Activated T-cell treated with anti-CD3 and anti-CD28 coated beads, Interleukin-2, amount 50 U/mL, for 24 hours (primary cell): ENCODE measurements at regions not wholly inside any gene's neighbourhood (a gene's known extent, or its start where the extent isn't known, plus 50 kb on each side); places are given as distances from the start of the nearest gene placed in this dataset.

Source experiments
- DNase-seq: peaks from one replicate; pipeline ENCODE4 v3.0.0-alpha.2; 2020
- H3K27ac Mint-ChIP-seq: 2 replicates; pipeline ENCODE4 v1.8.0; 2020; ENCODE audit warnings: mild to moderate bottlenecking, mixed read lengths
- H3K27me3 Mint-ChIP-seq: 2 replicates; pipeline ENCODE4 v1.8.0; 2020; ENCODE audit warnings: mixed read lengths
- H3K36me3 Mint-ChIP-seq: 2 replicates; pipeline ENCODE4 v1.8.0; 2020; ENCODE audit warnings: low read depth, mixed read lengths
- H3K4me1 Mint-ChIP-seq: 2 replicates; pipeline ENCODE4 v1.8.0; 2020; ENCODE audit warnings: low read depth, mixed read lengths
- H3K4me3 Mint-ChIP-seq: 2 replicates; pipeline ENCODE4 v1.8.0; 2020; ENCODE audit warnings: mild to moderate bottlenecking, moderate library complexity, mixed read lengths
- H3K9me3 Mint-ChIP-seq: 2 replicates; pipeline ENCODE4 v1.8.0; 2020; ENCODE audit warnings: mixed read lengths

DNA sequence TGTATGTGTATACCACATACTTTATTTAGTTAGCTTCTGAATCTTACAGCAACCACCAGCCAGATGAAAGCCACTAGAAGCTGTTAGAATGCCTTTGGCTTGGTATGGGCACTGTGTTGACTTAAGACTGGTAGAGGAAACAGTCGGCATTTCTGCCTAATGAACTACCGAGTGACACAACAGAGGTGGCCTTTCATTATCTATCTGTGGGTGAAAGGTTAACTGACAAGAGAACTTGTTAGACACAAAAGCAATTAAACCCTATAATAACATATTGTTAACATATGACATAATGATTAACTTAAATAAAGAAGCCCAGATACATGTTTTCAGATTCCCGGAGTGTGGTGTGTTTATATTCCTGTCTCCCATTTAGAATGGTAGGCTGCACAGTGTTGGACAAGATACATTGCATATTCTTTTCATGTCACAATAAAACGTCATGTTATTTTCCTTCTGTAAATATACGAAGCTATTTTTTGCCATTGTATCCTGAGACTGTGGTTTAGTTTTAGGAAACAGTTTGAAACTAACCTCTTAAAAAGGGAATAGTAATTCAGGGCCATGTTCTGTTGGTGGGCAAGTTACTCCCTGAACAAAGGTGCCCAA lies 181.5 kb downstream of the SLIT2 start:
- Mint-ChIP-seq H3K27me3 (no peaks in the 10 kb centered on the region), H3K9me3 (no peaks in the 10 kb centered on the region), H3K4me1 (no peaks in the 10 kb centered on the region), H3K4me3 (no peak overlapping the region), H3K27ac (no peak overlapping the region), H3K36me3 (no peaks in the 10 kb centered on the region)
- DNase-seq = no peak

DNA sequence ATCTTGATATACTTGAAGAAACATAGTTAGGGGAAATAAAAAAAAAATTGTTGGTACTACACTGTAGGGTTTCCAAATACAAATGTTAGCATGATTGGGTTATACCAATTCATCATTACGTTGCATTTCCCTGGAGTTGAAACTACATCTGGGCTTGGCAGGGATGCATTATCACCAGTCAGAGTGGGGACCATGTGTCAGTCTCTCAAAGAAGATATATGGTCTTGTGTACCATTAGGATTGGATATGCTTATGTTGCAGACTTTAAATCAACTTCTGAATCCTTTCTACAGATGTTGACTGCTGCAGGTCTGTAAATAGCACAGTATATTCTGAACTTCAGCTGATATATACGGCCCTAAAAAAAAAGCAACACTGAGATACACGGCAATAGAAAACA lies 188.5 kb downstream of the SLIT2 start:
- Mint-ChIP-seq H3K4me3 (no peak overlapping the region), H3K27ac (no peak overlapping the region), H3K4me1 (no peaks in the 10 kb centered on the region), H3K27me3 (no peaks in the 10 kb centered on the region), H3K36me3 (no peaks in the 10 kb centered on the region), H3K9me3 (no peaks in the 10 kb centered on the region)
- DNase-seq = no peak

DNA sequence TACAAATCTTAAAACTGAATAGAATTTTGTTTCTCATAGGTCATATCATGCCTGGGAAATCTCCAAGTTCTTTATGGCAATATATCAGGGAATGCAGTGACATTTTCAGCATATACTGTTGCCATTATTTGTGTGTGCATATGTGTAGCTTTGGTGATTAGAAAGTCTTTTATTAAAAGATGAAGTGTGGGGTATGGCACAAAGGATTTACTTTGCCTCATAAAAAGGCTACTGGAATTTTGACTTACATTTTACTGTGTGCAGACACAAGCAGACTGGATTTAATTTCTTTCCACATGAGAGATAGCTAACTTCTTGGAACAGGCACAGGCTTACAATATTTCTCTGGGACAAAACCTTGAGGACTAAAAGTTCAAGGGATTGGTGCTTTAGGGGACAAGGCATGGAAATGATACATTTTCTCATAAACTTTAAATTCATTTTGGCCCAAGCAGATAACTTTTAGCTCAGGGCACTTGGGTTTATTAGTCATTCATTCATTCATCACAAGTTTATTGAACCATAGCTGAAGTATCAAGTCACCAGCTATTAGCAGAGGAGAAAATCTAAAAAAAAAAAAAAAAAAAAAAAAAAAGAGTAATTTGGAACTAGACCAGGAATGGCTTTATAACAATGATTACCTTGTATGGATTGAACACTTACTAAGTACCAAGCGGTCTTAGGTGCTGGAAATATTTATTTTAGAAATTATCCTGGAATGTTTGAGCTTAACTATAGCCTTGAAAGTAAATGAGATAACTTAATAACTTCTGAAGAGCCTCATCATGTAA lies 191.5 kb downstream of the SLIT2 start:
- H3K4me1 Mint-ChIP-seq = no peaks in the 10 kb centered on the region
- no peak overlapping the region for H3K4me3 Mint-ChIP-seq
- DNase-seq = no peak
- H3K27me3 Mint-ChIP-seq = no peaks in the 10 kb centered on the region
- H3K27ac Mint-ChIP-seq = no peak overlapping the region
- H3K36me3 Mint-ChIP-seq = no peaks in the 10 kb centered on the region
- no peaks in the 10 kb centered on the region for H3K9me3 Mint-ChIP-seq

DNA sequence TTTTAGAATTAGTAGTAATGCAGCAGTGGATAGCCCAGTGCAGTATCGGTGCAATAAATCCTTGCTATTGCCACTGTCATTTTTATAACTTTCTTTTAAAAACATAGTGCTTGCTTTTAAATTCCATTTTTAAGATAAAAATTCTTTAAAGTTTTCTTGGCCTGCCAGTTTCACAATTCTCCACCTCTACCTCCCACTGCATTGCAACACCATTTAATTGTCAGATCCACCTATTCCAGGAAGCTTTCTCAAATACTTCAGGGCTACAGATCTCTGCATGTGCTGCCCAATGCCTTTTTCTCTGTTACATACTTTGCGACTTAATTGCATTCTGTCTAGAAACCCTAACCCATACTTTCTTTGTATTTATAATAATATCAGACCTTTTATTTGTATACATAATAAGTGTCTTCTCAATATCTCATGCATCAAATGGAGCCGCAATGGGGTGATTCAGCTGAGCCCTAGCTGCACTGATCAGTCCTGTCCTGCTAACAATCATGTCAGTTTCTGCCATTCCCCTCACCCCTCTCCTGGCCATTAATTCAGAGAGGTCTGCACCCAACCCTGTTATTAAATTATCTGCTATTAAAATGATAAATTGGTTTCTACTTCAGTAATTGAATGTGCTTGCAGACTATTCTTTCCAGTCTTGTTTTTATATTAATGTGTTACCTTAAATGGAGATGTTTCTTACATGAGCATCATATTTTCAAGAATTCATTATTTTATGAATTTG lies 193.1 kb downstream of the SLIT2 start:
- Mint-ChIP-seq H3K4me3 (no peak overlapping the region), H3K27ac (no peak overlapping the region), H3K36me3 (no peaks in the 10 kb centered on the region), H3K4me1 (no peaks in the 10 kb centered on the region), H3K27me3 (no peaks in the 10 kb centered on the region), H3K9me3 (no peaks in the 10 kb centered on the region)
- no peak for DNase-seq

DNA sequence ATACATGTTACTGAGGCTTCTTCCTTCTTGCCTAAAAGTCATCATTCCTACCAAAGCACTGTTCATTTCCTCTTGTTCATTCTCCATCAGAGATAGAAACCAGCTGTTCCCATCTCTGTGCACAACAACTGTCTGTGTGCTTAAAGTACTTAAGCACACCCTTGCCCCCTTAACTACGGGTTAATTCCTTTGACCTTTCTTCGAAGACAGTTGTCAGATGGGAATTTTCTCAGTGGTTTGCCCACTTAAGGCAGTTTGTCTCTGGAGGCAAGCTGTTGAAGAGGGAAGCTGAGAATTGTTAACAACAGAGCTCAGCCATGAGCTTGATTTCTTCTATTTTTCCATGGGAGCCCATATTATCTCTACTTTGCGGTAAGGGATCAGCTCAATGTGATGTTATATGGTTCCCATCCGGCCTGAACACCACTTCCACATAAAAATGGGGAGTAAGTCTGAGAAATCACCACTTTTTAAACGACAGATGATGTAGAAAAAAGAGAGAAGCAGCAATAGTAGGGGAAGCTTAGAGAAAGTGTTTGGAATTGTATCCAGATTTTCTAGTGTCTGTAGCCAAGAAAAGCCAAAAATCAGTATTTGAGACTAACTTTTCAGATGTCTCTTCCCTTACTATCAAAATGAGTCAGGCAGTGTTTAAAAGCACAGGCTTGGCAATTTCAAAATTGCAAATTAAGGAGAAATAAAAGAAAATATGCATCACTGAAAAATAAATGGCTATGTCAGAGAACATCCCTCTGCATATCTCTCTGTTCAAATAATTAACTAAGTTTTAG lies 194.4 kb downstream of the SLIT2 start:
- no peaks in the 10 kb centered on the region for H3K27me3 Mint-ChIP-seq
- no peak overlapping the region for H3K27ac Mint-ChIP-seq
- no peak overlapping the region for H3K4me3 Mint-ChIP-seq
- no peaks in the 10 kb centered on the region for H3K4me1 Mint-ChIP-seq
- no peaks in the 10 kb centered on the region for H3K9me3 Mint-ChIP-seq
- no peak for DNase-seq
- H3K36me3 Mint-ChIP-seq = no peaks in the 10 kb centered on the region

DNA sequence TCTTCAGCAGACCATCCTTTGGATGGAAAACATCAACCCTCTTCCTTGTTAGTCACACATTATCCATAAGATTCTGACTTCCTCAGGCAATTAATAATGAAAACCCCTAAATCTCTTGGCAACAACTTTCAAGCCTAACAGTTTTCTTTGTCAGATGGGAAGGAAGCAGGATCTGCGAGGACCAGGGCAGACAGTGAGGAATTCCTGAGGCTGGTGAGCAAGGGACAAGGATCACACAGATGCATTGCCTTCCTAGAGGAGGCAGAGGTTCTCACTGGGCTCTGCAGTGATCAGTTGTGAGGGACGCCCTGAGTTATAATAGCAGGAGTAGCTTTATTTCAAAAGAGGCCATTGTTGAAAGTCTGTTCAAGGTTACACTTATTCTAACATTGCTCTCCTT lies 195.4 kb downstream of the SLIT2 start:
- H3K4me3 Mint-ChIP-seq = no peak overlapping the region
- no peak for DNase-seq
- no peak overlapping the region for H3K27ac Mint-ChIP-seq
- no peaks in the 10 kb centered on the region for H3K36me3 Mint-ChIP-seq
- H3K27me3 Mint-ChIP-seq = no peaks in the 10 kb centered on the region
- H3K9me3 Mint-ChIP-seq = no peaks in the 10 kb centered on the region
- H3K4me1 Mint-ChIP-seq = no peaks in the 10 kb centered on the region

DNA sequence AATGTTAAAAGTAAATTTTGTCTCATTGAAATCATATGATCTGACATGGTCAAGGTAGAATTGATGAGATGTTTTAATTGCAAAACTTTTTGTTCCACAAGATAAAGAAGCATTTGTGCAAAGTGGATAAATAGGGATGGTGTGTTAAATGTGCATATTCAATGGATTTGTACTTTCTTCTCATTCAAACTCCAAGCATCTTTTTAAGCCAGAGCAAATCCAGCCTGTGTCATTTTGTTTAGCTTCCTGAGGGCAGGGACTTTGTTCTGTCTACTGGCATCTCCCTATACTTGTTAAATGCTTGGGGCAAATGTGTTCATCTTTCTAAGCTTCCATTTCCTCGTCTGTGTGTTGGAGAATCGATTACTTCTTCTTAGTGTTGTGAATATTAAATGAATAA lies 200.3 kb downstream of the SLIT2 start:
- H3K27ac Mint-ChIP-seq = no peak overlapping the region
- no peaks in the 10 kb centered on the region for H3K4me1 Mint-ChIP-seq
- H3K36me3 Mint-ChIP-seq = no peaks in the 10 kb centered on the region
- no peak overlapping the region for H3K4me3 Mint-ChIP-seq
- no peak for DNase-seq
- H3K9me3 Mint-ChIP-seq = no peaks in the 10 kb centered on the region
- H3K27me3 Mint-ChIP-seq = no peaks in the 10 kb centered on the region

DNA sequence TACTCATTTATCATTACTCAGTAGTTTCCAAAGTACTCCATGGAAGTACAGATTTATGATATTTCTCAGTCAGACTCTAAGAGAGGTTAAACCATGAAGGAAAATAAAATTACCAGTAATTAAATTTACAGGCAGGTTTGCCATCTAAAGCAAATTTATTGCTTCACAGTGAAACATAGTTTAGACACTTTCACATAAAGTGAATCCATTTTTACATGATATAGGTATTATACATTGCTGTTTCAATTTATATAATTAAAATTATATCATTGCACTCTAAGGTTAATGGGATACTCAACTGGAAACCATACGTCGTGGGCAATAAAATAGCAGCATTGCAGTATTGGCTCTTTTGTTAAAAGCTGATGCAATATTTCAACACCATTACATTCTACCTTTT lies 202.8 kb downstream of the SLIT2 start:
- Mint-ChIP-seq H3K9me3 (no peaks in the 10 kb centered on the region), H3K4me3 (no peak overlapping the region), H3K4me1 (no peaks in the 10 kb centered on the region), H3K27me3 (no peaks in the 10 kb centered on the region), H3K27ac (no peak overlapping the region), H3K36me3 (no peaks in the 10 kb centered on the region)
- DNase-seq = no peak

DNA sequence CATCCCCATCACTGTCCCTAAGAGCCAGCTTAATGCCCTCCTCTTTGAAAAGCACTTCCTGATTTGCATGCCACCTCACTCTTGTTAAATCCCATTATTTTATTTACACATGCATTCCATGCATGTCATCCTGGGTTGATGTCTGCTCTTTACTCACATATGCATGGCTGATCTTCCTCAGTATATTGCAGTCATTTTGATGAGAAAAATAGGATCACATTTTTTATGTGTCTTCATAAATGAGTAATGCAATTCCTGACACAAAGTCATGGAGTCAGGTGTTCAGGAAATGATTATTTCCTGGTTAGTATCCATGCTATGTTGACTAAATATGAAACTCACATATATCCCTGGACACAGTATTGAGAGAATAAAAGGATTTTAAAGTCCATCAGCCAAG lies 204.7 kb downstream of the SLIT2 start:
- Mint-ChIP-seq H3K27ac (no peak overlapping the region), H3K4me1 (no peaks in the 10 kb centered on the region), H3K4me3 (no peak overlapping the region), H3K36me3 (no peaks in the 10 kb centered on the region), H3K27me3 (no peaks in the 10 kb centered on the region), H3K9me3 (no peaks in the 10 kb centered on the region)
- DNase-seq = no peak

DNA sequence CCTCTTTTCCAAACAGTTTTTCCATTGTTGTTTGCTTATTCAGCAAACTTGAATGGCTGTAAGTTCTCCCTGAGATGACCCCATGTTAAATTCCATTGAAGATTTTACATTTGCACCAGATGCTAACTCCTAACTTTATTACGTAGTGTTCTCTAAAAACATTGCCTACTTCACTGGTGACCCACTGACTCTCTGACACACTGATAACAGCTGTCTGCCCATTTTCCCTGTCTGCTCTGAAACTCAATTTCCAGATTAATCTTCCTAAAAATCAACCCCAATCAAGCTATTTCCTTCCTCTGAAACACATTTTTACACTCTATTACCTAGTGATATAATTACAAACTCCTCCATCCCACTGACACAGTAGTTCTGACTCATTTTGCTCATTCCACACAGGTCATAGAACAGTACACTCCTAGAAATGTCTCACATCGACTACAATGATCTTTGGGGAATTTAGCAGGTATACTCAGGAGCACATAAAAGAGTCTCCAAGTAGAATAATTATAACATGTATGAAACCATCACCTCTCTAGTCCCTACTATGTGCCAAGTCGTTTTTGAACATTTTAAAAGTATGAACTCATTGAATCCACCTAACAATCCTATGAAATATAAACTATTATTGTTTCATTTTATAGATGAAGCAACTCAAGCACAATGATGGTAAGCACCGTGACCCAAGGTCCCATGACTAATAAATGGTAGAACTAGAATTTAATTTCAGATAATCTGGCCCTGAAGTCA lies 210.9 kb downstream of the SLIT2 start:
- Mint-ChIP-seq H3K9me3 (no peaks in the 10 kb centered on the region), H3K27ac (no peak overlapping the region), H3K36me3 (no peaks in the 10 kb centered on the region), H3K4me1 (no peaks in the 10 kb centered on the region), H3K4me3 (no peak overlapping the region), H3K27me3 (no peaks in the 10 kb centered on the region)
- DNase-seq = no peak

DNA sequence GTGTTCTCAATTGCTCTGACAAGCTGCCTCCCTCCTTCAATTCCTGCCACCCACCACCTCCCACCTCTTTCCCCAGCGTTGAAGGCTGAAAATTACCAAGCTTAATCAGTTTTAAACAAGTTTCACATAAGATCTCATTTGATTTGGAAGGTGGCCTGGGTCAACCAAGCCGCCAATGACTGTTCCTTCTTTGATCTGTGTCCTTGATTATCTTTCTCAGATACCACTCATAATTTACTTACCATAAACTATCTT lies 211.4 kb downstream of the SLIT2 start:
- Mint-ChIP-seq H3K4me1 (no peaks in the 10 kb centered on the region), H3K9me3 (no peaks in the 10 kb centered on the region), H3K4me3 (no peak overlapping the region), H3K27ac (no peak overlapping the region), H3K27me3 (no peaks in the 10 kb centered on the region), H3K36me3 (no peaks in the 10 kb centered on the region)
- DNase-seq = no peak

DNA sequence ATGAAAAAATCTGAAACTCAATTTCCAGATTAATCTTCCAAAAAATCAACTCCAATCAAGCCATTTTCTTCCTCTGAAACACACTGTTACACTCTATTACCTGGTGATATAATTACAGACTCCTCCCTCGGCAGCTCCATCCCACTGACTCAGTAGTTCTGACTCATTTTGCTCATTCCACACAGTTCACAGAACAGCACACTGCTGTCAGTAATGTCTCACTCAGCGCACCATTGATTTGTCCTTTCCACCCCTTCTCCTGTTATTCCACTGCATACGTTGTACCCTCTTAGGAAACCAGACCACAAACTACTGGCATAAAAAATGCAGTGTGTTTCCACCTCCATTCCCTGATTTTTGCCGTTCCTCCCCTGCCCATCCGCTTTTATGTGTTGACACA lies 212.7 kb downstream of the SLIT2 start:
- H3K27me3 Mint-ChIP-seq = no peaks in the 10 kb centered on the region
- H3K9me3 Mint-ChIP-seq = no peaks in the 10 kb centered on the region
- H3K4me1 Mint-ChIP-seq = no peaks in the 10 kb centered on the region

DNA sequence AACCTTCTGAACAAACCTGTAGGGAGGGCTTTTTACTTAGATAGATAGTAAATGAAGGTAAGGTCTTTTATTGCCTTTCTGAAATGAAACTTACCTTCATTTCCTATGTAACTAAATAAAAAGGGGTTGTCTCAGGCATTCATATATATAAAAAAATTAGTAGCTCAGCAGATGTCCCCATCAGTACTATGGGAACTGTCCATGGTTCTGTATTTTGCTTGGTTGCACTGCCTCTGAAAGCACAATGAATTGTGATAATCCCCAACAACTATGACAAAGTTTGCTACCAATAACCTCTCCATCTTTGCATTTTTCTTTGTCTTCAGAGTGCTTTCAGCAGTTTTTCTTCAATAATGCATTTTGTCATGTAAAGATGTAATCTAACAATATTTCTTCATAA lies 222.4 kb downstream of the SLIT2 start:
- H3K4me3 Mint-ChIP-seq = no peak overlapping the region
- H3K9me3 Mint-ChIP-seq = peaks cover 3% of the 10 kb centered on the region
- no peaks in the 10 kb centered on the region for H3K27me3 Mint-ChIP-seq
- no peaks in the 10 kb centered on the region for H3K36me3 Mint-ChIP-seq
- no peaks in the 10 kb centered on the region for H3K4me1 Mint-ChIP-seq
- DNase-seq = no peak
- no peak overlapping the region for H3K27ac Mint-ChIP-seq

More for the DNA sequence above, 212.7 kb downstream of the SLIT2 start:
- no peaks in the 10 kb centered on the region for H3K36me3 Mint-ChIP-seq
- no peak for DNase-seq
- H3K27ac Mint-ChIP-seq = no peak overlapping the region
- no peak overlapping the region for H3K4me3 Mint-ChIP-seq

DNA sequence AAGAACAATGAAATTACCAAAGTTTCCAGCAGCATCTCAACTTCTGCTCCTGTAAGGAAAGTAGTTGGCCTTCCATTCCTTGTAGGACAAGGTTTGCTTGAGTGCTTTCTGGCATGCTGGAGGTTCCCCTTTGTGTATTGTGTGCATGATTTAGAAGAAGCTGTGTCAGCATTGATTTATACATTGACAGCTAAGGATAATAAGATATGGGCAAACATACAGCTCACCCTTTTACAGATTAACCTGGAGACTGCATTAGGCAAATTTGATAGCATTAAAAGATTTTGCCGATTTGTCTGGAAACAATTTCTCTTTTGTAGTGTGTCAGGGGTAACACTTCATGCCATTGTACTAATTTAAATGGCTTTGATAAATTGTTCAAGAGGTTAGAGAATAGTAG lies 221.8 kb upstream of the PACRGL start:
- H3K27me3 Mint-ChIP-seq = no peaks in the 10 kb centered on the region

More for the DNA sequence above, 221.8 kb upstream of the PACRGL start:
- no peak overlapping the region for H3K27ac Mint-ChIP-seq
- no peaks in the 10 kb centered on the region for H3K4me1 Mint-ChIP-seq
- H3K36me3 Mint-ChIP-seq = no peaks in the 10 kb centered on the region
- DNase-seq = no peak
- H3K4me3 Mint-ChIP-seq = no peak overlapping the region
- peaks cover 3% of the 10 kb centered on the region for H3K9me3 Mint-ChIP-seq
